DMS114 treated with DMSO at 0.1 percent for 48 hours (cell line): ENCODE measurements at regions not wholly inside any gene's neighbourhood (a gene's known extent, or its start where the extent isn't known, plus 50 kb on each side); places are given as distances from the start of the nearest gene placed in this dataset.

Source experiments
- DNase-seq: peaks from one replicate; lab custom pipeline; 2025; ENCODE audit not compliant: unreplicated experiment; lab: John Stamatoyannopoulos, UW

DNA sequence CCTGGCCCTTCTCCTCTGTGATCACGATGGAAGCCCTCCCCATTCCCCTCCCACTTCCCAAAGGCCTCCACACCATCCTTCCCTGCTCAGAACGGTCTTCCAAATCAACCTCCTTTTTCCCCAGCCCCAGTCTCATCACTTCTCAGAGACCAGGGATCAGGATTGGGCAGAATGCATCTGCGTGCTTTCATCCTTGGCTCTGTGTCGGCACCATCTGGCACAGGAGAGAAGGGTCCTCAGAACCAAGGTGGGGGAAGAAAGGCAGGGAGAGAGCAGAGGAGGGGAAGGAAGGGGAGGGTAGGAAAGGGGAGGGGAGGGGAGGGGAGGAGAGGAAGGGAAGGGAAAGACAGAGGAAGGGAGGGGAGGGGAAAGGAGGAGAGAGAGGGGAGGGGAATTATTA, 52.4 kb upstream of the FICD start:
- DNase-seq = no peak

- DNase-seq = no peak
Observed at GRCh38 chr12:108461058-108461660, 53.9 kb upstream of the FICD start.

DNA sequence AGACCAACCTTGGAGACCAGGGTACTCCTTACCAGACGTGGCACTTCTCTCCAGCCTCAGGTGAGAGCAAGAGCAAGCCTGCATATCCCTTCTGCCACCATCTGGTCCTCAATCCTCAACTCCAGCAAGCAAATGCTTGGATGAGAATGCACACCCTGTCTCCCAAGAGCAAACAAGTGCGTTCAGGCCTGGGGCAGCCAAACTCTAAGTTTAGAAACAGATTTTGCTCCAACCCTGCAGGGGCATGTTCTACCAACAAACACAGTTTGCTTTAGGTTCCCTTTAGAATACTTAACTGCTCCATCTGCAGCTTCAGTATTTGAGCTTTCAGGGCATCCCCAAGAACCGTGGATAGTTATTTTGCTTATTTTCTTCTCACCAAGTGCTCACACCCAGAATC, 55.9 kb upstream of the FICD start:
- DNase-seq = no peak

DNA sequence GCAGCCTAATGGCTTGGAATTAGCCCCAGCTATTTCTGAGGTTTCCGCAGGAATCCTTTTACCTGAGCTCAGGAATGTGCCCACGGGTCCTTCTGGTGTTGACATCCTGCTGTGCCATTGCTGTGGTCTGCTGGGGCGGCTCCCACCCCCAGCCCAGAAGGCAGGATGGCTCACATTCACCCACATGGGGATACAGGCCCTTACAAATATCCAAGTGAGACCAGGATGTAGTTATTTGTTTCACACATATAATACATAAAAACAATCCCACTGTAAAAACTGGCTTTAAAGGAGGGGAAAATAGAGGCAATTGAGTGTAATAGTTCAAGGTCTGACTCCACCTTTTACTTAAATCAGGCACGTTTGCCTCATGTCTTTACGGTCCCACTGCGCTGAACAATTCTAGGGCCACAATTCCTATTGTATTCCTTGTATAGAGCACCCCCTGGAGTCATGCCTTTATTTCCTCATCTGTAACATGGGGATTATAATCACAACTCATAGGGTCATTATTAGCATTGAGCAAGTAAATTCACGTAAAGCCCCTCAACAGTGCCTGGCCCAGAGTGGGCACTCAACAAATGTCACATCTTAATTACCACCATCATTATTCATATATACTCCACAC, 57.2 kb upstream of the FICD start:
- peak; percentile 7 for DNase-seq

DNA sequence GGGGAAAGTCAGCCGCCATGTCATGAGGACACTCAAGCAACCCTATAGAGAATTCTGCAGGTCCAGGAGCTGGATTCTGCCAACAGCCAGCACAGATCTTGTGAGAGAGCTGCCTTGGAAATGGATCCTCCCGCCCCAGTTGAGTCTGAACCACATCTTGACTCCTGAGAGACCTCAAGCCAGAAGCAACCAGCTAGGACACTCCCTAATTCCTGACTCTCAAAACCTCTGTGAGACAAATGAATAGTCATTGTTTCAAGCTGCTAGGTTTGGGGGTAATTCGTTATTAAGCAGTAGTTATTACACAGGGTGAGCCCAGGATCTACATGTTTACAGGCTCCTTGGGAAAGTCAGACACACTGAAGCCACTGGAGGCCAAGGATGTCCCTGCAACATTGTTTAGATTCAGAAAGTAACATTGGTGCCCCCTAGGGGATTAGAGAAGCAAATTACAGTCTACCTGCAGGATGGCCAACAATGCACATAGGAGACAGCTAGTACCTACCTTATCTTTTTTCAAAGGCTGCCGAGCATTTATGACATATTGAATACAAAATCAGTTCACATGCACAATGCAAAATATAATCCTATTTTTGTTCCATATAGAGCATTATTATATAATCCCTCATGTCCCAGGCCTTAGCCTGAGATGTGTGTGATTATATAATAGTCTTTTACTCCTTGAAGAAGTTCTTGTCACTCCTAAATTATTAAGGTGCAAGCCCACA, 57.9 kb upstream of the FICD start:
- DNase-seq = peak; percentile 66

DNA sequence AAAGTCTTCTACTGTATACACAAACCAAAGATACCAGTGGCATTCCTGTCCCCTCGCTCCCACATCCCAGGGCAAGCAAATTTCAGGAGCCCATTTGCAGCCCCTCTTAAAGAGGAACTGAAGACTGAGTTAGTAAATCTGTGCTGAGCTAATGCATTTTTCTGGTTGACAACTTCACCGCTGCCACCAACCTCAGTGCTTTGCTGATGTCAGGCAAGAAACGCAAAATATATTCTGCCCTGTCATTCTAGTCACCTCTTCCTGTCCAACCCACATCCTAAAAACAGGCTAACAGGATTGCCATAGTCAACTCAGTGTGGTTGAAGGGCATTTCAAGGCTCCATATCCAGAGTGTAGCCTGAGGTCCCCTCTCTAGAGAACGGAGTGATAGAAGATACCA, 59.4 kb upstream of the FICD start:
- DNase-seq = no peak

- no peak for DNase-seq
Observed at GRCh38 chr12:108454539-108455139, 60.4 kb upstream of the FICD start.

- no peak for DNase-seq
Observed at GRCh38 chr12:108449478-108449877, 65.6 kb upstream of the FICD start.

GRCh38 chr12:108448246-108448645, 66.8 kb upstream of the FICD start:
- DNase-seq = no peak

- no peak for DNase-seq
Observed at GRCh38 chr12:108447168-108447832, 67.8 kb upstream of the FICD start.

- no peak for DNase-seq
Observed at GRCh38 chr12:108446766-108447165, 68.3 kb upstream of the FICD start.

DNA sequence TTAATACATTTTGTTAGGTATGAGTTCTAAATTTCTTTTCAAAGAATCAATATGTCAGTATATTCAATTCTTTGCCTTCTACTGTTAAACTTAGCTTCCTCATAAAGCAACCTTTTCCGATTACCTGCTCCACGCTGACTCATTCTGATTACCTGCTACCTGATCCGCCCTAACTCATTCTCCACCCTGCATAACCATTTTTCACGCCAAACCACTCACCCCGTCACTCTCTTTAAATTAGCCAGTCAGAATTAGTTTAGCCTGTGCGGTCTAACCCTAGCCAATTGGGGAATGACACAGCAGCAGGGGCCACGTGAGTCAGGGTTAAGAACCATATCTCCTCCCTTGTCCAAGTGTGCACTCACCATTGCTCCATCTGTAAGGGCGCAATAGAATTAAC, 72.2 kb upstream of the FICD start:
- no peak for DNase-seq

DNA sequence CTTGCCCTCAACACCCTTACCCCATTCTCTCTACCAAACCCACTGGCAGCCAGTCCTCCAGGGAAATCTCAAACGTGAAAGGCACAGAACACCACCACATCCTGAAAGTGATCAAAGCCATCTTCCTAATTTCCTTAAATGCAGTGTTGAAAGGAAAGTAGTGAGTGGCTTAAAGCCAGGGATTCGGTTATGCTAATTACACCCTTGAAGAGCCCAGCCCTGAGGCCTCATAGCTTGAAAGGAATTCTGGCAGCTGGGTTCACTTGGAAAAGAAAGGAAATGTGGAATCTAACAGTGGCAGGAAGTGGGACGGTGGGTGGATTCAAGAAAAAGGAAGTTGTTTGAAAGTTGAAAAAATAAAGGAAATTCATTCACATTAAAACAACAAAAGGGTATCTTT, 73.0 kb upstream of the FICD start:
- DNase-seq = no peak

DNA sequence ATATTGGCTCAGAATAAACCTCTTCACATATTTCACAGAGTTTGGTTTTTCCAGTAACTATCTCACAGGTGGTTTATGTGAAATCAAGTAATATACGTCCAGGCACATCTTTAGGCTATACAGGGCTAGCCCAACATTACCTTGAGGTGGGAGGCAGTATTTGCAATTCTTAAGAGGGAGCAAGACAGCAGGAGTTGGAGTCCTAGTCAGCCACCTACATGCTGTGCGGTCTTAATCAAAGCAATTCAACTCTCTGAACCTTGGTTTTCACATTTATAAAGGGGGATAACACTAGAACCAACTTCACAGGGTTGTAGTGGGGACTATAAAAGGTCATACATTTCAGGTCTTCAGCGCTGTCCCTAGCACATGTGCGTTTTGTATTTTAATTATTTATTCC, 73.5 kb upstream of the FICD start:
- DNase-seq = no peak

- DNase-seq = no peak
Observed at GRCh38 chr12:108440736-108441135, 74.3 kb upstream of the FICD start.

DNA sequence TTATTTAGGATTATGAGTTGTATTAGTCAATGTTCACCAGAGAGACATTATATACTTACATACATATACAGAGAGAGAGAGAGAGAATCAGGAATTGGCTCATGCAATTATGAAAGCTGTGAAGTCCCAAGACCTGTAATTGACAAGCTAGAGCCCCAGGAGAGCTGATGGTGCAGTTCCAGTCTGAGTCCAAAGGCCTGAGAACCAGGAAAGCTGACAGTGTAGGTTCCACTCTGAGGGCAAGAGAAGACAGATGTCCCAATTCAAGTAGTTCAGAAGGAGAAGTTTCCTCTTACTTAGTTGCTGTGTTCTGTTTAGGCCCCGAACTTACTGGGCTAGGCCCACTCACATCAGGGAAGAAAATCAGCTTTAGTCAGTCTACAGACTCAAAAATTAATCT, 76.4 kb upstream of the FICD start:
- DNase-seq = no peak

GRCh38 chr12:108432423-108433121, 82.5 kb upstream of the FICD start:
- DNase-seq = no peak

- no peak for DNase-seq
Observed at GRCh38 chr12:108430926-108431325, 84.2 kb upstream of the FICD start.

DNA sequence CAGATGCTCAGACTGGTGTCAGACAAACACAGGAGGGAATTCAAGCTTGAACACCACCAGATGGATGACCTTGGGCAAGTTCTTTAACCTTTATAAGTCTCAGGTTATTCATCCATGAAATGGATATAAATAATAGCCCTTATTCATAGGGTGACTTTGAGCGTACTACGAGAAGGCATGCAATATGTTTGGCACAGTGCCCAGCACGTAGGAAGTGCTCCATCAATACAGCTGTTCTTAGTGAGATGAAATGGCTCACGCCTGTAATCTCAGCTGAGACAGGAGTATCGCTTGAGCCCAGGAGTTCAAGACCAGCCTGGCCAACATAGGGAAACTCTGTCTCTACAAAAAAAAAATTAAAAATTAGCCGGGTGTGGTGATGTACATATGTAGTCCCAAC, 84.8 kb upstream of the FICD start:
- no peak for DNase-seq

DNA sequence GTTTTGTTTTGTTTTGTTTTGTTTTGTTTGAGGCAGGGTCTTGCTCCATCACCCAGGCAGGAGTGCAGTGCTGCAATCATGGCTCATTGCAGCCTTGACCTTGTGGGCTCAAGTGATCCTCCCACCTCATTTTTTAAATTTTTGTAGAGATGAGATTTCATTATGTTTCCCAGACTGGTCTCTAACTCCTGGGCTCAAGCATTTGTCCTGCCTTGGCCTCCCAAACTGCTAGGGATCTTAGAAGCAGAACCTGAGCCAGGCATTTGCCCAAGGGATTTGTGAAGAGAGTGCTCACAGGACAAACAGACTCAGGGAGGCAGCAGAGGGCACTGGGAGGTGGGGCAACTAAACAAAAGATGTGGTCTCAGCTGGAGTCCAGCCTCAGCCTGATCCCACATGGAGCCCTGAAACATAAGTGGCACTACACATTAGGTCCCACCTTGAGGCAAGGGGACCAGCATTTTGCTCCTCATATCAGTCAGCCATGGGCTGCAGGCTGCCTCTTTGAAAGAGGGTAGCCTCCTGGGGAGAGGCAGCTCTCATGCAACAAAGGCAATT, 86.2 kb upstream of the CMKLR1 start:
- DNase-seq = no peak

GRCh38 chr12:108424816-108425215, 85.7 kb upstream of the CMKLR1 start:
- no peak for DNase-seq
